H1 (cell line): ENCODE measurements at regions not wholly inside any gene's neighbourhood (a gene's known extent, or its start where the extent isn't known, plus 50 kb on each side); places are given as distances from the start of the nearest gene placed in this dataset.

Experiments
- ASH2L ChIP-seq: fragments of 200-600, 300-600 bp; sonication (generic); IDR thresholded peaks from one replicate; pipeline ENCODE4 v1.7.1; 2017; ENCODE audit warnings: low read length
- BCL11A ChIP-seq, 2 experiments: IDR thresholded peaks; one replicate each; pipeline ENCODE4 v1.6.1; 2011; ENCODE audit warnings: low read depth in 2 of 2, low read length in 2 of 2, mild to moderate bottlenecking in 2 of 2
- BRCA1 ChIP-seq: IDR thresholded peaks from 2 replicates; pipeline ENCODE4 v1.6.1; 2012; ENCODE audit warnings: low read depth, low read length, improper control_type of control experiment
- CBX8 ChIP-seq: fragments of 300-800, 300-1000 bp; sonication (generic); IDR thresholded peaks from 2 replicates; pipeline ENCODE4 v1.7.1; 2016; ENCODE audit warnings: low read depth, low read length, borderline replicate concordance
- JUND ChIP-seq: IDR thresholded peaks from 2 replicates; pipeline ENCODE4 v1.6.1; 2011; ENCODE audit warnings: mild to moderate bottlenecking, improper control_type of control experiment, low read length
- KDM4A ChIP-seq: IDR thresholded peaks from one replicate; pipeline ENCODE4 v1.7.1; 2012; ENCODE audit warnings: low read depth, mild to moderate bottlenecking, moderate library complexity, low read length, inconsistent platforms; ENCODE audit not compliant: severe bottlenecking
- NRF1 ChIP-seq: IDR thresholded peaks from 2 replicates; pipeline ENCODE4 v1.6.1; 2011; ENCODE audit warnings: mild to moderate bottlenecking, low read depth, low read length, improper control_type of control experiment
- ZNF274 ChIP-seq: IDR thresholded peaks from 2 replicates; pipeline ENCODE4 v1.7.0; 2012; ENCODE audit warnings: low read length, borderline replicate concordance; ENCODE audit errors: extremely low read depth
- TF ChIP-seq, protein P1 (sequence below): fragments of 300-600 bp; sonication (generic); IDR thresholded peaks from 2 replicates; pipeline ENCODE4 v1.7.1; 2012; ENCODE audit warnings: low read length, moderate library complexity, mild to moderate bottlenecking, inconsistent platforms; ENCODE audit not compliant: insufficient replicate concordance
- TF ChIP-seq, protein P2 (sequence below): IDR thresholded peaks from 2 replicates; pipeline ENCODE4 v1.6.1; 2012; ENCODE audit warnings: low read length, inconsistent platforms

DNA sequence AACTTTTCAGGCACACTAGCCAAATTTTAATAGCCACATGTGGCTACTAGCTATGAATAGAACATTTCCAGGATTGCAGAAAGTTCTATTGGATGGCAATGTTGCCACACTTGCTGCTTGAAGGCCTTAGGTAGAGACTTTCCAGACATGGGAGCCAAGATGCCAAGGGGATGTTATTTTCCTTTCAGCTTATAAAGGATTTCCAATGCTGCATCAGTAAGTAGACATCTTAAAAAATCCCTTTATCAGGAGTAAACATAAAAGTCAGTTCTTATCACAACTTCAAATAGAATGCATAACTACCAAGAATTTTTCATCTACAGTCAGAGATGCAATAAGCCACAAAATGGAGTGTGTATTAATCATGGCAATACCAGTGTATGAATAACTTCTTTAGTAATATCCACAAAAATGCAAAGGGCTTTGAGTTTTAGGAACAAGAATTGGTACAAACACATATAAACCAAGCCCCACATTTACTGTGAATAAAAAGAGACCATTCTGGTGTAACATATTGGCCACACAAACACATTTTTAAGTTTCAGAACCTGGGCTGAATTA, 457.1 kb upstream of the ADAMTS9 start (continued):
- TF ChIP-seq, protein P1, sequence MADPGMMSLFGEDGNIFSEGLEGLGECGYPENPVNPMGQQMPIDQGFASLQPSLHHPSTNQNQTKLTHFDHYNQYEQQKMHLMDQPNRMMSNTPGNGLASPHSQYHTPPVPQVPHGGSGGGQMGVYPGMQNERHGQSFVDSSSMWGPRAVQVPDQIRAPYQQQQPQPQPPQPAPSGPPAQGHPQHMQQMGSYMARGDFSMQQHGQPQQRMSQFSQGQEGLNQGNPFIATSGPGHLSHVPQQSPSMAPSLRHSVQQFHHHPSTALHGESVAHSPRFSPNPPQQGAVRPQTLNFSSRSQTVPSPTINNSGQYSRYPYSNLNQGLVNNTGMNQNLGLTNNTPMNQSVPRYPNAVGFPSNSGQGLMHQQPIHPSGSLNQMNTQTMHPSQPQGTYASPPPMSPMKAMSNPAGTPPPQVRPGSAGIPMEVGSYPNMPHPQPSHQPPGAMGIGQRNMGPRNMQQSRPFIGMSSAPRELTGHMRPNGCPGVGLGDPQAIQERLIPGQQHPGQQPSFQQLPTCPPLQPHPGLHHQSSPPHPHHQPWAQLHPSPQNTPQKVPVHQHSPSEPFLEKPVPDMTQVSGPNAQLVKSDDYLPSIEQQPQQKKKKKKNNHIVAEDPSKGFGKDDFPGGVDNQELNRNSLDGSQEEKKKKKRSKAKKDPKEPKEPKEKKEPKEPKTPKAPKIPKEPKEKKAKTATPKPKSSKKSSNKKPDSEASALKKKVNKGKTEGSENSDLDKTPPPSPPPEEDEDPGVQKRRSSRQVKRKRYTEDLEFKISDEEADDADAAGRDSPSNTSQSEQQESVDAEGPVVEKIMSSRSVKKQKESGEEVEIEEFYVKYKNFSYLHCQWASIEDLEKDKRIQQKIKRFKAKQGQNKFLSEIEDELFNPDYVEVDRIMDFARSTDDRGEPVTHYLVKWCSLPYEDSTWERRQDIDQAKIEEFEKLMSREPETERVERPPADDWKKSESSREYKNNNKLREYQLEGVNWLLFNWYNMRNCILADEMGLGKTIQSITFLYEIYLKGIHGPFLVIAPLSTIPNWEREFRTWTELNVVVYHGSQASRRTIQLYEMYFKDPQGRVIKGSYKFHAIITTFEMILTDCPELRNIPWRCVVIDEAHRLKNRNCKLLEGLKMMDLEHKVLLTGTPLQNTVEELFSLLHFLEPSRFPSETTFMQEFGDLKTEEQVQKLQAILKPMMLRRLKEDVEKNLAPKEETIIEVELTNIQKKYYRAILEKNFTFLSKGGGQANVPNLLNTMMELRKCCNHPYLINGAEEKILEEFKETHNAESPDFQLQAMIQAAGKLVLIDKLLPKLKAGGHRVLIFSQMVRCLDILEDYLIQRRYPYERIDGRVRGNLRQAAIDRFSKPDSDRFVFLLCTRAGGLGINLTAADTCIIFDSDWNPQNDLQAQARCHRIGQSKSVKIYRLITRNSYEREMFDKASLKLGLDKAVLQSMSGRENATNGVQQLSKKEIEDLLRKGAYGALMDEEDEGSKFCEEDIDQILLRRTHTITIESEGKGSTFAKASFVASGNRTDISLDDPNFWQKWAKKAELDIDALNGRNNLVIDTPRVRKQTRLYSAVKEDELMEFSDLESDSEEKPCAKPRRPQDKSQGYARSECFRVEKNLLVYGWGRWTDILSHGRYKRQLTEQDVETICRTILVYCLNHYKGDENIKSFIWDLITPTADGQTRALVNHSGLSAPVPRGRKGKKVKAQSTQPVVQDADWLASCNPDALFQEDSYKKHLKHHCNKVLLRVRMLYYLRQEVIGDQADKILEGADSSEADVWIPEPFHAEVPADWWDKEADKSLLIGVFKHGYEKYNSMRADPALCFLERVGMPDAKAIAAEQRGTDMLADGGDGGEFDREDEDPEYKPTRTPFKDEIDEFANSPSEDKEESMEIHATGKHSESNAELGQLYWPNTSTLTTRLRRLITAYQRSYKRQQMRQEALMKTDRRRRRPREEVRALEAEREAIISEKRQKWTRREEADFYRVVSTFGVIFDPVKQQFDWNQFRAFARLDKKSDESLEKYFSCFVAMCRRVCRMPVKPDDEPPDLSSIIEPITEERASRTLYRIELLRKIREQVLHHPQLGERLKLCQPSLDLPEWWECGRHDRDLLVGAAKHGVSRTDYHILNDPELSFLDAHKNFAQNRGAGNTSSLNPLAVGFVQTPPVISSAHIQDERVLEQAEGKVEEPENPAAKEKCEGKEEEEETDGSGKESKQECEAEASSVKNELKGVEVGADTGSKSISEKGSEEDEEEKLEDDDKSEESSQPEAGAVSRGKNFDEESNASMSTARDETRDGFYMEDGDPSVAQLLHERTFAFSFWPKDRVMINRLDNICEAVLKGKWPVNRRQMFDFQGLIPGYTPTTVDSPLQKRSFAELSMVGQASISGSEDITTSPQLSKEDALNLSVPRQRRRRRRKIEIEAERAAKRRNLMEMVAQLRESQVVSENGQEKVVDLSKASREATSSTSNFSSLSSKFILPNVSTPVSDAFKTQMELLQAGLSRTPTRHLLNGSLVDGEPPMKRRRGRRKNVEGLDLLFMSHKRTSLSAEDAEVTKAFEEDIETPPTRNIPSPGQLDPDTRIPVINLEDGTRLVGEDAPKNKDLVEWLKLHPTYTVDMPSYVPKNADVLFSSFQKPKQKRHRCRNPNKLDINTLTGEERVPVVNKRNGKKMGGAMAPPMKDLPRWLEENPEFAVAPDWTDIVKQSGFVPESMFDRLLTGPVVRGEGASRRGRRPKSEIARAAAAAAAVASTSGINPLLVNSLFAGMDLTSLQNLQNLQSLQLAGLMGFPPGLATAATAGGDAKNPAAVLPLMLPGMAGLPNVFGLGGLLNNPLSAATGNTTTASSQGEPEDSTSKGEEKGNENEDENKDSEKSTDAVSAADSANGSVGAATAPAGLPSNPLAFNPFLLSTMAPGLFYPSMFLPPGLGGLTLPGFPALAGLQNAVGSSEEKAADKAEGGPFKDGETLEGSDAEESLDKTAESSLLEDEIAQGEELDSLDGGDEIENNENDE = no peak
- TF ChIP-seq, protein P2, sequence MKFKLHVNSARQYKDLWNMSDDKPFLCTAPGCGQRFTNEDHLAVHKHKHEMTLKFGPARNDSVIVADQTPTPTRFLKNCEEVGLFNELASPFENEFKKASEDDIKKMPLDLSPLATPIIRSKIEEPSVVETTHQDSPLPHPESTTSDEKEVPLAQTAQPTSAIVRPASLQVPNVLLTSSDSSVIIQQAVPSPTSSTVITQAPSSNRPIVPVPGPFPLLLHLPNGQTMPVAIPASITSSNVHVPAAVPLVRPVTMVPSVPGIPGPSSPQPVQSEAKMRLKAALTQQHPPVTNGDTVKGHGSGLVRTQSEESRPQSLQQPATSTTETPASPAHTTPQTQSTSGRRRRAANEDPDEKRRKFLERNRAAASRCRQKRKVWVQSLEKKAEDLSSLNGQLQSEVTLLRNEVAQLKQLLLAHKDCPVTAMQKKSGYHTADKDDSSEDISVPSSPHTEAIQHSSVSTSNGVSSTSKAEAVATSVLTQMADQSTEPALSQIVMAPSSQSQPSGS = no peak
- TF ChIP-seq BCL11A (IDR thresholded peaks at IDR 0.05; ENCODE audit: low read depth in 2 of 2, low read length in 2 of 2) (no peak), KDM4A (no peak), ZNF274 (no peak), CBX8 (no peak), ASH2L (no peak), BRCA1 (no peak), NRF1 (no peak), JUND (no peak)
